ENCODE measurements at regions not wholly inside any gene's neighbourhood (a gene's known extent, or its start where the extent isn't known, plus 50 kb on each side); places are given as distances from the start of the nearest gene placed in this dataset.

DNA sequence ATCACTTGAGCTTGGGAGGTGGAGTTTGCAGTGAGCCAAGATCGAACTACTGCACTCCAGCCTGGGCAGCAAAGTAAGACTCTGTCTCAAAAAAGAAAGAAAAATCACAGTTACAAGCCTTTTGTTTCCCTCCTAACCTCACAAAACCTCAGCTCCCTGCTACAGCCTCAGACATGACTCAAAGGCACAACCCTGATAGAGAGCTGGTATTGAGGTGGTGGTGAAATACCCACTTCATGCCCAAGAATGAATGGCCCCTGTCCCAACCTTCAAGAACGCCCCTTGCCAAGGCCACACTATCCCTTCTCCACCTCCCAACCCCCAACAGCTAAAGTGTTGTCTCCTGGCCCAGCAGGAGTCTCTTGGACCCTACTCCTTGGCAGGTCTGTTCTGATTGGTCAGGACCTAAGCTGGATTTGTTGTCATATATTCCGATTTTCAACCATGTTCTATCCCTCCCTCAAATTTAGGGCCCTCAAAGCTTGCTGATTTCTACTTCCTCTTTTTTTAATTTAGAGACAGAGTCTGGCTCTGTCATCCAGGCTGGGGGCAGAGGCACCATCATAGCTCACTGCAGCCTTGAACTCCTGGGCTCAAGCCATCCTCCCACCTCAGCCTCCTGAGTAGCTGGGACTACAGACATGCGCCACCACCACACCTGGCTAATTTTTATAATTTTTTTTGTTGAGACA lies 61.9 kb upstream of the BZW1 start:
- dilution Hi-C loops (cut with MboI; ENCODE audit: extremely low pct_ligation_motif_present, low sequenced_read_pairs), result no loop called here
- Histone ChIP-seq H3K36me3 (ENCODE audit: control insufficient read depth in 2 of 2, extremely low read depth in 1 of 2, insufficient read depth in 2 of 2, low read length in 2 of 2) (no peaks in the 10 kb centered on the region), H3K27me3 (ENCODE audit: control insufficient read depth, extremely low read depth, insufficient read depth, low read length) (no peaks in the 10 kb centered on the region), H3K27ac (ENCODE audit: control insufficient read depth, insufficient read depth, low read length) (no peak overlapping the region), H2AFZ (ENCODE audit: control insufficient read depth, low read length) (no peak overlapping the region), H3K79me2 (ENCODE audit: control insufficient read depth, insufficient read depth, low read length) (no peaks in the 10 kb centered on the region), H3K9me3 (ENCODE audit: control insufficient read depth, low read depth, low read length) (no peaks in the 10 kb centered on the region), H3K4me1 (ENCODE audit: control insufficient read depth, extremely low read depth, insufficient read depth, low read length) (peaks cover 17% of the 10 kb centered on the region), H4K20me1 (ENCODE audit: control insufficient read depth, extremely low read depth, insufficient read depth, low read length) (no peaks in the 10 kb centered on the region), H3K9ac (ENCODE audit: control insufficient read depth, extremely low read depth, insufficient read depth, low read length) (no peak overlapping the region), H3K9me1 (ENCODE audit: control insufficient read depth, extremely low read depth, insufficient read depth, low read length) (no peaks in the 10 kb centered on the region), H3K4me2 (ENCODE audit: control insufficient read depth, extremely low read depth, insufficient read depth, low read depth, low read length) (no peak overlapping the region), H3K4me3 (ENCODE audit: control insufficient read depth in 2 of 3, extremely low read depth in 1 of 3, insufficient read depth in 2 of 3, low read depth in 1 of 3, low read length in 3 of 3) (no peak overlapping the region)
- TF ChIP-seq EZH2 (IDR thresholded peaks at IDR 0.05; ENCODE audit: low read length) (no peak), CTCF (optimal IDR thresholded peaks at IDR 0.05 in 1 of 3, IDR thresholded peaks at IDR 0.05 in 1 of 3, conservative IDR thresholded peaks at IDR 0.05 in 1 of 3; ENCODE audit: extremely low read depth in 1 of 3, insufficient read depth in 2 of 3, low read length in 3 of 3) (no peak)
- no peak for DNase-seq (ENCODE audit: low read depth, low spot score)
- FAIRE-seq, result no peak

DNA sequence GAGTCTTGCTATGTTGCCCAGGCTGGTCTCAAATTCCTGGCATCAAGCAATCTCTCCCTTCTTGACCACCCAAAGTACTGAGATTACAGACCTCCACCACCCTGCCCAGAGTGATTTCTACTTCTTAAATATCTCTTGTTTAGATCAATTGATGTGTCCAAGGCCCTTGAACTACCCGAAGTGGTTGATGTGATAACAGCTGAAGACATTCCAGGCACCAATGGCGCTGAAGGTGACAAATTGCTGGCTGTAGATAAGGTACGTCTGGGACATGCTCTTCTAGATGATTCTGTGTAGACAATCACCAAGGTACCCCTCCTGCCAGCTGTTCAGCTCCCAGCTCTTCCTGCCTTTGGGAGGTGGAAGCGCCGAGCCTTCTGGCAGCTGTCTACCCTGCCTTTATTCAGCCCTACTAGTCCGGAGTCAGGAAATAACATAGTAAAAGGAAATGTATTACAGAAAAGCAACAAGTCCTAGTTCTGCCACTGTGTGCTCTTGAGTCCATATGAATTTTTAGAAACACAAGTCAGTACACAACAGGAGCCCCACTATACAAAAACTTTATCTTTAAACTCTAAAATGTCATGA lies 61.3 kb upstream of the BZW1 start:
- H3K9me3 ChIP-seq (ENCODE audit: control insufficient read depth, low read depth, low read length), result no peaks in the 10 kb centered on the region
- no peaks in the 10 kb centered on the region for H3K9me1 ChIP-seq (ENCODE audit: control insufficient read depth, extremely low read depth, insufficient read depth, low read length)
- no peak overlapping the region for H3K4me2 ChIP-seq (ENCODE audit: control insufficient read depth, extremely low read depth, insufficient read depth, low read depth, low read length)
- peaks cover 23% of the 10 kb centered on the region for H3K4me1 ChIP-seq (ENCODE audit: control insufficient read depth, extremely low read depth, insufficient read depth, low read length)
- H3K9ac ChIP-seq (ENCODE audit: control insufficient read depth, extremely low read depth, insufficient read depth, low read length), result no peak overlapping the region
- no peaks in the 10 kb centered on the region for H4K20me1 ChIP-seq (ENCODE audit: control insufficient read depth, extremely low read depth, insufficient read depth, low read length)
- TF ChIP-seq EZH2 (IDR thresholded peaks at IDR 0.05; ENCODE audit: low read length) (no peak), CTCF (optimal IDR thresholded peaks at IDR 0.05 in 1 of 3, IDR thresholded peaks at IDR 0.05 in 1 of 3, conservative IDR thresholded peaks at IDR 0.05 in 1 of 3; ENCODE audit: extremely low read depth in 1 of 3, insufficient read depth in 2 of 3, low read length in 3 of 3) (no peak)
- DNase-seq (ENCODE audit: low read depth, low spot score) (no peak), FAIRE-seq (no peak)
- no peak overlapping the region for H3K27ac ChIP-seq (ENCODE audit: control insufficient read depth, insufficient read depth, low read length)
- H3K36me3 ChIP-seq (ENCODE audit: control insufficient read depth in 2 of 2, extremely low read depth in 1 of 2, insufficient read depth in 2 of 2, low read length in 2 of 2), result no peaks in the 10 kb centered on the region
- no peaks in the 10 kb centered on the region for H3K79me2 ChIP-seq (ENCODE audit: control insufficient read depth, insufficient read depth, low read length)
- no peak overlapping the region for H3K4me3 ChIP-seq (ENCODE audit: control insufficient read depth in 2 of 3, extremely low read depth in 1 of 3, insufficient read depth in 2 of 3, low read depth in 1 of 3, low read length in 3 of 3)
- H2AFZ ChIP-seq (ENCODE audit: control insufficient read depth, low read length), result no peak overlapping the region
- dilution Hi-C loops (cut with MboI; ENCODE audit: extremely low pct_ligation_motif_present, low sequenced_read_pairs), result no loop called here
- no peaks in the 10 kb centered on the region for H3K27me3 ChIP-seq (ENCODE audit: control insufficient read depth, extremely low read depth, insufficient read depth, low read length)

All from keratinocyte (primary cell).